WTC11 (cell line): ENCODE measurements at regions not wholly inside any gene's neighbourhood (a gene's known extent, or its start where the extent isn't known, plus 50 kb on each side); places are given as distances from the start of the nearest gene placed in this dataset.

ENCODE experiments used
- ATAC-seq: fragments of 200-7000 bp; cut with Tn5 transposase; 2 replicates; pipeline ENCODE4 v1.10.0; 2021; ENCODE audit warnings: mild to moderate bottlenecking, moderate library complexity
- CTCF ChIA-PET: fragments of 300-600 bp; sonication (Branson Sonifier 250); formaldehyde crosslinking; loops from one replicate; lab custom pipeline; 2021; ENCODE audit warnings: antibody characterized with exemption; lab: Charles Lee
- POLR2A ChIA-PET: fragments of 350-600 bp; sonication (Branson Sonifier 250); formaldehyde crosslinking; loops from one replicate; lab custom pipeline; 2021; ENCODE audit warnings: antibody characterized with exemption; lab: Charles Lee
- DNase-seq: peaks from one replicate; pipeline ENCODE4 v3.0.0; 2021; ENCODE audit warnings: low spot score
- H3K27ac Mint-ChIP-seq: 2 replicates; pipeline ENCODE4 v1.8.0; 2021; ENCODE audit warnings: mixed read lengths
- H3K27me3 Mint-ChIP-seq: 2 replicates; pipeline ENCODE4 v1.8.0; 2021; ENCODE audit warnings: low read depth, mild to moderate bottlenecking, moderate library complexity, mixed read lengths
- H3K36me3 Mint-ChIP-seq: 2 replicates; pipeline ENCODE4 v1.8.0; 2021; ENCODE audit warnings: mixed read lengths
- H3K4me1 Mint-ChIP-seq: 2 replicates; pipeline ENCODE4 v1.8.0; 2022; ENCODE audit warnings: mixed read lengths
- H3K4me3 Mint-ChIP-seq: 2 replicates; pipeline ENCODE4 v1.8.0; 2021; ENCODE audit warnings: mild to moderate bottlenecking, moderate library complexity, mixed read lengths
- H3K9me3 Mint-ChIP-seq: 2 replicates; pipeline ENCODE4 v1.8.0; 2021; ENCODE audit warnings: mixed read lengths
- ATF1 ChIP-seq: sonication (generic); formaldehyde crosslinking; IDR thresholded peaks from 2 replicates; pipeline ENCODE4 v1.8.1; 2023; ENCODE audit warnings: mild to moderate bottlenecking, moderate library complexity, missing genetic modification reagents
- CBFB ChIP-seq: sonication (generic); formaldehyde crosslinking; IDR thresholded peaks from 2 replicates; pipeline ENCODE4 v1.8.1; 2022; ENCODE audit warnings: mild to moderate bottlenecking, low read depth, missing genetic modification reagents
- CREM ChIP-seq: sonication (generic); formaldehyde crosslinking; IDR thresholded peaks from 2 replicates; pipeline ENCODE4 v1.8.1; 2022; ENCODE audit warnings: mild to moderate bottlenecking, missing genetic modification reagents, moderate library complexity
- ETV6 ChIP-seq: sonication (generic); formaldehyde crosslinking; IDR thresholded peaks from 2 replicates; pipeline ENCODE4 v1.8.1; 2022; ENCODE audit warnings: mild to moderate bottlenecking, missing genetic modification reagents
- FOXK1 ChIP-seq: sonication (generic); formaldehyde crosslinking; IDR thresholded peaks from 2 replicates; pipeline ENCODE4 v1.8.0; 2022; ENCODE audit warnings: mild to moderate bottlenecking, moderate library complexity, missing genetic modification reagents
- JAZF1 ChIP-seq: fragments of 250-450 bp; sonication (Bioruptor Pico); IDR thresholded peaks from 2 replicates; pipeline ENCODE4 v1.9.0; 2021; ENCODE audit warnings: moderate library complexity, mild to moderate bottlenecking, inconsistent platforms
- MYBL2 ChIP-seq: sonication (generic); formaldehyde crosslinking; IDR thresholded peaks from 2 replicates; pipeline ENCODE4 v1.8.1; 2023; ENCODE audit warnings: mild to moderate bottlenecking, moderate library complexity, missing genetic modification reagents
- NFYB ChIP-seq: sonication (generic); formaldehyde crosslinking; conservative IDR thresholded peaks from 2 replicates; pipeline ENCODE4 v1.8.0; 2022; ENCODE audit warnings: low read depth, missing genetic modification reagents
- OVOL2 ChIP-seq: fragments of 250-450 bp; sonication (Bioruptor Pico); IDR thresholded peaks from 2 replicates; pipeline ENCODE4 v1.9.0; 2021; ENCODE audit warnings: mild to moderate bottlenecking, borderline replicate concordance
- PRRX2 ChIP-seq: fragments of 250-450 bp; sonication (Bioruptor Pico); IDR thresholded peaks from 2 replicates; pipeline ENCODE4 v1.8.0; 2021; ENCODE audit warnings: mild to moderate bottlenecking
- RELA ChIP-seq: sonication (generic); formaldehyde crosslinking; IDR thresholded peaks from 2 replicates; pipeline ENCODE4 v1.8.1; 2022; ENCODE audit warnings: missing genetic modification reagents, mild to moderate bottlenecking, borderline replicate concordance
- SMAD3 ChIP-seq: sonication (generic); formaldehyde crosslinking; IDR thresholded peaks from 2 replicates; pipeline ENCODE4 v1.8.0; 2022; ENCODE audit warnings: missing genetic modification reagents, mild to moderate bottlenecking, borderline replicate concordance
- SOX15 ChIP-seq: fragments of 250-450 bp; sonication (Bioruptor Pico); IDR thresholded peaks from 2 replicates; pipeline ENCODE4 v1.9.0; 2021; ENCODE audit warnings: mild to moderate bottlenecking
- TEAD1 ChIP-seq: sonication (generic); formaldehyde crosslinking; IDR thresholded peaks from 2 replicates; pipeline ENCODE4 v1.8.0; 2022; ENCODE audit warnings: mild to moderate bottlenecking, missing genetic modification reagents
- TEAD4 ChIP-seq: sonication (generic); formaldehyde crosslinking; IDR thresholded peaks from 2 replicates; pipeline ENCODE4 v1.8.0; 2022; ENCODE audit warnings: mild to moderate bottlenecking, missing genetic modification reagents
- ZNF232 ChIP-seq: sonication (generic); formaldehyde crosslinking; IDR thresholded peaks from 2 replicates; pipeline ENCODE4 v1.8.0; 2022; ENCODE audit warnings: mild to moderate bottlenecking, missing genetic modification reagents
- ZNF396 ChIP-seq: fragments of 250-450 bp; sonication (Bioruptor Pico); IDR thresholded peaks from 2 replicates; pipeline ENCODE4 v1.8.0; 2021; ENCODE audit warnings: mild to moderate bottlenecking, moderate library complexity, borderline replicate concordance
- ZNF425 ChIP-seq: fragments of 250-450 bp; sonication (Bioruptor Pico); conservative IDR thresholded peaks from 2 replicates; pipeline ENCODE4 v1.9.0; 2021; ENCODE audit warnings: mild to moderate bottlenecking
- ZNF512 ChIP-seq: sonication (generic); formaldehyde crosslinking; IDR thresholded peaks from 2 replicates; pipeline ENCODE4 v1.8.1; 2022; ENCODE audit warnings: missing genetic modification reagents, borderline replicate concordance
- TF ChIP-seq, protein P1 (sequence below): sonication (generic); formaldehyde crosslinking; IDR thresholded peaks from 2 replicates; pipeline ENCODE4 v1.8.1; 2023; ENCODE audit warnings: mild to moderate bottlenecking, missing genetic modification reagents, moderate library complexity
- TF ChIP-seq, protein P2 (sequence below): sonication (generic); formaldehyde crosslinking; IDR thresholded peaks from 2 replicates; pipeline ENCODE4 v1.8.1; 2023; ENCODE audit warnings: mild to moderate bottlenecking, missing genetic modification reagents
- TF ChIP-seq, protein P3 (sequence below): fragments of 250-450 bp; sonication (Bioruptor Pico); IDR thresholded peaks from 2 replicates; pipeline ENCODE4 v1.9.0; 2021; ENCODE audit warnings: mild to moderate bottlenecking
- TF ChIP-seq, protein P4 (sequence below): sonication (generic); formaldehyde crosslinking; IDR thresholded peaks from 2 replicates; pipeline ENCODE4 v1.8.0; 2023; ENCODE audit warnings: mild to moderate bottlenecking, missing genetic modification reagents
- TF ChIP-seq, protein P5 (sequence below): sonication (generic); formaldehyde crosslinking; IDR thresholded peaks from 2 replicates; pipeline ENCODE4 v1.8.0; 2022; ENCODE audit warnings: mild to moderate bottlenecking, missing genetic modification reagents

- Mint-ChIP-seq H3K36me3 (no peaks in the 10 kb centered on the region), H3K27me3 (no peaks in the 10 kb centered on the region), H3K27ac (no peak overlapping the region), H3K4me3 (no peak overlapping the region), H3K9me3 (peaks cover 3% of the 10 kb centered on the region), H3K4me1 (no peaks in the 10 kb centered on the region)
- ATAC-seq (no peak), DNase-seq (no peak)
- ChIA-PET POLR2A (no interaction called here), CTCF (no interaction called here)
- TF ChIP-seq ZNF232 (CRISPR knock-in tag) (no peak), TEAD4 (CRISPR knock-in tag) (no peak), RELA (CRISPR knock-in tag) (no peak), FOXK1 (no peak), ATF1 (CRISPR knock-in tag) (no peak), SOX15 (no peak), SMAD3 (CRISPR knock-in tag) (no peak), NFYB (CRISPR knock-in tag) (no peak), TEAD1 (CRISPR knock-in tag) (no peak)
- TF ChIP-seq, protein P1, sequence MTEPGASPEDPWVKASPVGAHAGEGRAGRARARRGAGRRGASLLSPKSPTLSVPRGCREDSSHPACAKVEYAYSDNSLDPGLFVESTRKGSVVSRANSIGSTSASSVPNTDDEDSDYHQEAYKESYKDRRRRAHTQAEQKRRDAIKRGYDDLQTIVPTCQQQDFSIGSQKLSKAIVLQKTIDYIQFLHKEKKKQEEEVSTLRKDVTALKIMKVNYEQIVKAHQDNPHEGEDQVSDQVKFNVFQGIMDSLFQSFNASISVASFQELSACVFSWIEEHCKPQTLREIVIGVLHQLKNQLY: no peak
- TF ChIP-seq, protein P2, sequence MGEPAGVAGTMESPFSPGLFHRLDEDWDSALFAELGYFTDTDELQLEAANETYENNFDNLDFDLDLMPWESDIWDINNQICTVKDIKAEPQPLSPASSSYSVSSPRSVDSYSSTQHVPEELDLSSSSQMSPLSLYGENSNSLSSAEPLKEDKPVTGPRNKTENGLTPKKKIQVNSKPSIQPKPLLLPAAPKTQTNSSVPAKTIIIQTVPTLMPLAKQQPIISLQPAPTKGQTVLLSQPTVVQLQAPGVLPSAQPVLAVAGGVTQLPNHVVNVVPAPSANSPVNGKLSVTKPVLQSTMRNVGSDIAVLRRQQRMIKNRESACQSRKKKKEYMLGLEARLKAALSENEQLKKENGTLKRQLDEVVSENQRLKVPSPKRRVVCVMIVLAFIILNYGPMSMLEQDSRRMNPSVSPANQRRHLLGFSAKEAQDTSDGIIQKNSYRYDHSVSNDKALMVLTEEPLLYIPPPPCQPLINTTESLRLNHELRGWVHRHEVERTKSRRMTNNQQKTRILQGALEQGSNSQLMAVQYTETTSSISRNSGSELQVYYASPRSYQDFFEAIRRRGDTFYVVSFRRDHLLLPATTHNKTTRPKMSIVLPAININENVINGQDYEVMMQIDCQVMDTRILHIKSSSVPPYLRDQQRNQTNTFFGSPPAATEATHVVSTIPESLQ (CRISPR knock-in tag): no peak
Observed at GRCh38 chr6:78430521-78430920, 436.8 kb upstream of the IRAK1BP1 start.

GRCh38 chr6:78435671-78436070 is 431.7 kb upstream of the IRAK1BP1 start:
- no peak overlapping the region for H3K4me3 Mint-ChIP-seq
- no peaks in the 10 kb centered on the region for H3K36me3 Mint-ChIP-seq
- ChIA-PET POLR2A (no interaction called here), CTCF (interaction anchor here (1.7 to 1.8 kb wide), 2 partner anchors 78 to 374 kb away, joined by 8 to 11 read pairs; no protein-coding TSS in a partner anchor)
- no peak for DNase-seq
- no peak overlapping the region for H3K27ac Mint-ChIP-seq
- H3K9me3 Mint-ChIP-seq: no peaks in the 10 kb centered on the region
- H3K4me1 Mint-ChIP-seq: no peaks in the 10 kb centered on the region
- H3K27me3 Mint-ChIP-seq: no peaks in the 10 kb centered on the region
- no peak for ATAC-seq
- TF ChIP-seq ETV6 (CRISPR knock-in tag): no peak
- no peak for TF ChIP-seq MYBL2 (CRISPR knock-in tag)
- no peak for TF ChIP-seq PRRX2 (CRISPR knock-in tag)
- TF ChIP-seq ZNF396 (CRISPR knock-in tag): no peak
- no peak for TF ChIP-seq JAZF1
- TF ChIP-seq, protein P3, sequence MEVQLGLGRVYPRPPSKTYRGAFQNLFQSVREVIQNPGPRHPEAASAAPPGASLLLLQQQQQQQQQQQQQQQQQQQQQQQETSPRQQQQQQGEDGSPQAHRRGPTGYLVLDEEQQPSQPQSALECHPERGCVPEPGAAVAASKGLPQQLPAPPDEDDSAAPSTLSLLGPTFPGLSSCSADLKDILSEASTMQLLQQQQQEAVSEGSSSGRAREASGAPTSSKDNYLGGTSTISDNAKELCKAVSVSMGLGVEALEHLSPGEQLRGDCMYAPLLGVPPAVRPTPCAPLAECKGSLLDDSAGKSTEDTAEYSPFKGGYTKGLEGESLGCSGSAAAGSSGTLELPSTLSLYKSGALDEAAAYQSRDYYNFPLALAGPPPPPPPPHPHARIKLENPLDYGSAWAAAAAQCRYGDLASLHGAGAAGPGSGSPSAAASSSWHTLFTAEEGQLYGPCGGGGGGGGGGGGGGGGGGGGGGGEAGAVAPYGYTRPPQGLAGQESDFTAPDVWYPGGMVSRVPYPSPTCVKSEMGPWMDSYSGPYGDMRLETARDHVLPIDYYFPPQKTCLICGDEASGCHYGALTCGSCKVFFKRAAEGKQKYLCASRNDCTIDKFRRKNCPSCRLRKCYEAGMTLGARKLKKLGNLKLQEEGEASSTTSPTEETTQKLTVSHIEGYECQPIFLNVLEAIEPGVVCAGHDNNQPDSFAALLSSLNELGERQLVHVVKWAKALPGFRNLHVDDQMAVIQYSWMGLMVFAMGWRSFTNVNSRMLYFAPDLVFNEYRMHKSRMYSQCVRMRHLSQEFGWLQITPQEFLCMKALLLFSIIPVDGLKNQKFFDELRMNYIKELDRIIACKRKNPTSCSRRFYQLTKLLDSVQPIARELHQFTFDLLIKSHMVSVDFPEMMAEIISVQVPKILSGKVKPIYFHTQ (CRISPR knock-in tag): no peak
- TF ChIP-seq CBFB: no peak
- no peak for TF ChIP-seq ZNF512 (CRISPR knock-in tag)
- TF ChIP-seq, protein P4, sequence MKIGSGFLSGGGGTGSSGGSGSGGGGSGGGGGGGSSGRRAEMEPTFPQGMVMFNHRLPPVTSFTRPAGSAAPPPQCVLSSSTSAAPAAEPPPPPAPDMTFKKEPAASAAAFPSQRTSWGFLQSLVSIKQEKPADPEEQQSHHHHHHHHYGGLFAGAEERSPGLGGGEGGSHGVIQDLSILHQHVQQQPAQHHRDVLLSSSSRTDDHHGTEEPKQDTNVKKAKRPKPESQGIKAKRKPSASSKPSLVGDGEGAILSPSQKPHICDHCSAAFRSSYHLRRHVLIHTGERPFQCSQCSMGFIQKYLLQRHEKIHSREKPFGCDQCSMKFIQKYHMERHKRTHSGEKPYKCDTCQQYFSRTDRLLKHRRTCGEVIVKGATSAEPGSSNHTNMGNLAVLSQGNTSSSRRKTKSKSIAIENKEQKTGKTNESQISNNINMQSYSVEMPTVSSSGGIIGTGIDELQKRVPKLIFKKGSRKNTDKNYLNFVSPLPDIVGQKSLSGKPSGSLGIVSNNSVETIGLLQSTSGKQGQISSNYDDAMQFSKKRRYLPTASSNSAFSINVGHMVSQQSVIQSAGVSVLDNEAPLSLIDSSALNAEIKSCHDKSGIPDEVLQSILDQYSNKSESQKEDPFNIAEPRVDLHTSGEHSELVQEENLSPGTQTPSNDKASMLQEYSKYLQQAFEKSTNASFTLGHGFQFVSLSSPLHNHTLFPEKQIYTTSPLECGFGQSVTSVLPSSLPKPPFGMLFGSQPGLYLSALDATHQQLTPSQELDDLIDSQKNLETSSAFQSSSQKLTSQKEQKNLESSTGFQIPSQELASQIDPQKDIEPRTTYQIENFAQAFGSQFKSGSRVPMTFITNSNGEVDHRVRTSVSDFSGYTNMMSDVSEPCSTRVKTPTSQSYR (CRISPR knock-in tag): no peak
- no peak for TF ChIP-seq SMAD3 (CRISPR knock-in tag)
- no peak for TF ChIP-seq CREM (CRISPR knock-in tag)
- TF ChIP-seq, protein P5, sequence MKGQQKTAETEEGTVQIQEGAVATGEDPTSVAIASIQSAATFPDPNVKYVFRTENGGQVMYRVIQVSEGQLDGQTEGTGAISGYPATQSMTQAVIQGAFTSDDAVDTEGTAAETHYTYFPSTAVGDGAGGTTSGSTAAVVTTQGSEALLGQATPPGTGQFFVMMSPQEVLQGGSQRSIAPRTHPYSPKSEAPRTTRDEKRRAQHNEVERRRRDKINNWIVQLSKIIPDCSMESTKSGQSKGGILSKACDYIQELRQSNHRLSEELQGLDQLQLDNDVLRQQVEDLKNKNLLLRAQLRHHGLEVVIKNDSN (CRISPR knock-in tag): no peak
- TF ChIP-seq OVOL2: no peak
- TF ChIP-seq ZNF425: no peak
